Natural killer cell (primary cell): ENCODE measurements at regions not wholly inside any gene's neighbourhood (a gene's known extent, or its start where the extent isn't known, plus 50 kb on each side); places are given as distances from the start of the nearest gene placed in this dataset.
A peak's percentile ranks its signal among the peaks of the same experiment; 100 is the strongest.
"Not testable (repeated sequence)": the region's sequence is repeated elsewhere in the genome, so short reads cannot be mapped to it uniquely, and the experiment has no call there.

Experiments
- ATAC-seq, 3 donors: fragments of 150-1000 bp in 2 of 3; fragments of 200-7000 bp in 1 of 3; cut with Tn5 transposase; 1 replicate in 1 of 3; 2 replicates in 2 of 3; pipeline ENCODE4 v1.10.0; 2021; ENCODE audit warnings: mild to moderate bottlenecking in 2 of 3, moderate library complexity in 2 of 3
- DNase-seq, 2 donors: peaks; one replicate each; pipeline versions ENCODE4 v3.0.0 to v3.0.0-alpha.2; 2013 to 2021; ENCODE audit warnings: mixed read lengths in 1 of 2
- H3K27ac ChIP-seq: one replicate; pipeline ENCODE4 v1.5.1; 2013; ENCODE audit warnings: mild to moderate bottlenecking, low read length
- H3K27me3 ChIP-seq: one replicate; pipeline ENCODE4 v1.6.1; 2013; ENCODE audit warnings: low read length; ENCODE audit not compliant: control insufficient read depth, insufficient read depth
- H3K36me3 ChIP-seq: one replicate; pipeline ENCODE4 v1.6.1; 2013; ENCODE audit warnings: low read length; ENCODE audit not compliant: control insufficient read depth, insufficient read depth
- H3K4me1 ChIP-seq: one replicate; pipeline ENCODE4 v1.6.1; 2013; ENCODE audit warnings: low read length; ENCODE audit not compliant: control insufficient read depth, insufficient read depth
- H3K4me3 ChIP-seq: one replicate; pipeline ENCODE4 v1.5.1; 2013; ENCODE audit warnings: low read length
- H3K9me3 ChIP-seq: one replicate; pipeline ENCODE4 v1.6.1; 2013; ENCODE audit warnings: low read length; ENCODE audit not compliant: control insufficient read depth, insufficient read depth
- H3K27ac Mint-ChIP-seq, 2 donors: one replicate each; pipeline ENCODE4 v1.8.0; 2022; ENCODE audit warnings: mild to moderate bottlenecking in 2 of 2, mixed read lengths in 2 of 2, moderate library complexity in 1 of 2
- H3K27me3 Mint-ChIP-seq, 2 donors: one replicate each; pipeline ENCODE4 v1.8.0; 2022; ENCODE audit warnings: low read depth in 2 of 2, mixed read lengths in 2 of 2
- H3K36me3 Mint-ChIP-seq: one replicate; pipeline ENCODE4 v1.8.0; 2022; ENCODE audit warnings: mixed read lengths
- H3K4me1 Mint-ChIP-seq, 2 donors: one replicate each; pipeline ENCODE4 v1.8.0; 2022; ENCODE audit warnings: mixed read lengths in 2 of 2
- H3K4me3 Mint-ChIP-seq: one replicate; pipeline ENCODE4 v1.8.0; 2022; ENCODE audit warnings: mild to moderate bottlenecking, moderate library complexity, mixed read lengths
- H3K9me3 Mint-ChIP-seq, 2 donors: one replicate each; pipeline ENCODE4 v1.8.0; 2022; ENCODE audit warnings: mixed read lengths in 2 of 2
- WGBS: methylation state at CpG from one replicate; pipeline ENCODE4 v1.1.7; 2013; ENCODE audit warnings: missing lambda C conversion rate; ENCODE audit not compliant: insufficient coverage; 5-methylcytosine and 5-hydroxymethylcytosine counted together
- intact Hi-C: fragments of 100-400 bp; cut with micrococcal nuclease; formaldehyde crosslinking; loops from one replicate; pipeline ENCODE4 v1.14.2; 2022
- TF ChIP-seq, protein P1 (sequence below): fragments of 200-600 bp; IDR thresholded peaks from one replicate; pipeline ENCODE4 v1.8.0; 2022; ENCODE audit warnings: antibody characterized with exemption

DNA sequence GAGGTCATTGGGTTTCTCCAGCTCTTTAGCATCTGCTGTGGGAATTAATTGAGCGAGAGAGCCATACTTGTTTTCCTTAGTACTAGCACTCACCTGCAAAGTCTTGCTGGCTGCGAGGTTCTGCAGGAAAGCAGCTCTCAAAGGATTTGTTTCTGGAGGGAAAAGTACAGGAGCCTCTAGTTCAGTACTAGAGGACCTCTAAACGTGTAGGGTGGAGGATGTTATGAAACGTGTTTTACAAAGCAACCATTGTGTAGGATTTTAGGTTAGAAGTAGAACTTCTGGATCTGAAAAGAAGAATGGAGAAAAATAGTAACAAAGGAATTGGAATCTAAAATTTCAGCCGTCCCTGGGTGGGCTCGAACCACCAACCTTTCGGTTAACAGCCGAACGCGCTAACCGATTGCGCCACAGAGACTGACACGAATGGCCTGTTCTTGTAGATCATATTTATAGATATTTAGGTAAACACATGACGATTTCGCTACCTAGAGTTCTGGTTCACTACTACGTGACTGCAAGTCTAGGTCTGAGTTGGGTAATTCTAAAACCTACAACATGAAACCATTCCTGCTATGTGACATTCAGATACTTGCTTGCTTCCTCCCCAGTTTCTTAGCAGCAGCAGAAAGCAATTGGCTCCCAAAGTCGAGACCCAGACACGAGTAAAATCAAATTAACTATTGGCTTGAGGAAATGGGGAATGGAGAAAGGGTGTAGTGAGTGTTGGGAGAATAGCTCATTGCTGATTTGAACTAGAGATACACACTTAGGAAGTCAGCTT lies 60.2 kb upstream of the CFAP126 start:
- DNase-seq (peak in 1 of 2 donors; percentile 52), ATAC-seq (peak in 2 of 3 donors; percentile 49 to 77)
- peaks cover 12 to 25% of the 10 kb centered on the region in 2 donors for H3K27me3 Mint-ChIP-seq
- H3K9me3 ChIP-seq: no peaks in the 10 kb centered on the region
- intact Hi-C loops: no loop called here
- WGBS: 44% methylated on average over 18 of the region's 18 CpGs
- peak overlapping the region; percentile 47 for H3K4me3 Mint-ChIP-seq
- no peaks in the 10 kb centered on the region for H3K36me3 ChIP-seq
- peaks cover 17 to 24% of the 10 kb centered on the region in 2 donors for H3K4me1 Mint-ChIP-seq
- H3K9me3 Mint-ChIP-seq: no peaks in the 10 kb centered on the region
- no peak overlapping the region for H3K27ac ChIP-seq
- TF ChIP-seq, protein P1, sequence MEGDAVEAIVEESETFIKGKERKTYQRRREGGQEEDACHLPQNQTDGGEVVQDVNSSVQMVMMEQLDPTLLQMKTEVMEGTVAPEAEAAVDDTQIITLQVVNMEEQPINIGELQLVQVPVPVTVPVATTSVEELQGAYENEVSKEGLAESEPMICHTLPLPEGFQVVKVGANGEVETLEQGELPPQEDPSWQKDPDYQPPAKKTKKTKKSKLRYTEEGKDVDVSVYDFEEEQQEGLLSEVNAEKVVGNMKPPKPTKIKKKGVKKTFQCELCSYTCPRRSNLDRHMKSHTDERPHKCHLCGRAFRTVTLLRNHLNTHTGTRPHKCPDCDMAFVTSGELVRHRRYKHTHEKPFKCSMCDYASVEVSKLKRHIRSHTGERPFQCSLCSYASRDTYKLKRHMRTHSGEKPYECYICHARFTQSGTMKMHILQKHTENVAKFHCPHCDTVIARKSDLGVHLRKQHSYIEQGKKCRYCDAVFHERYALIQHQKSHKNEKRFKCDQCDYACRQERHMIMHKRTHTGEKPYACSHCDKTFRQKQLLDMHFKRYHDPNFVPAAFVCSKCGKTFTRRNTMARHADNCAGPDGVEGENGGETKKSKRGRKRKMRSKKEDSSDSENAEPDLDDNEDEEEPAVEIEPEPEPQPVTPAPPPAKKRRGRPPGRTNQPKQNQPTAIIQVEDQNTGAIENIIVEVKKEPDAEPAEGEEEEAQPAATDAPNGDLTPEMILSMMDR: no peak
- H3K4me3 ChIP-seq: no peak overlapping the region
- peak overlapping the region; percentile 77 to 78 for H3K27ac Mint-ChIP-seq
- no peaks in the 10 kb centered on the region for H3K36me3 Mint-ChIP-seq
- no peaks in the 10 kb centered on the region for H3K4me1 ChIP-seq
- peaks cover 13% of the 10 kb centered on the region for H3K27me3 ChIP-seq

DNA sequence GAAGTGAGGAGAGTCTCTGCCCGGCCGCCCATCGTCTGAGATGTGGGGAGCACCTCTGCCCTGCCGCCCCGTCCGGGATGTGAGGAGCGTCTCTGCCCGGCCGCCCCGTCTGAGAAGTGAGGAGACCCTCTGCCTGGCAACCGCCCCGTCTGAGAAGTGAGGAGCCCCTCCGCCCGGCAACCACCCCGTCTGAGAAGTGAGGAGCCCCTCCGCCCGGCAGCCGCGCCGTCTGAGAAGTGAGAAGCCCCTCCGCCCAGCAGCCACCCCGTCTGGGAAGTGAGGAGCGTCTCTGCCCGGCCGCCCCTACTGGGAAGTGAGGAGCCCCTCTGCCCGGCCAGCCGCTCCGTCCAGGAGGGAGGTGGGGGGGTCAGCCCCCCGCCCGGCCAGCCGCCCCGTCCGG lies 55.2 kb upstream of the CFAP126 start:
- H3K4me1 Mint-ChIP-seq: peaks cover 12 to 19% of the 10 kb centered on the region in 2 donors

DNA sequence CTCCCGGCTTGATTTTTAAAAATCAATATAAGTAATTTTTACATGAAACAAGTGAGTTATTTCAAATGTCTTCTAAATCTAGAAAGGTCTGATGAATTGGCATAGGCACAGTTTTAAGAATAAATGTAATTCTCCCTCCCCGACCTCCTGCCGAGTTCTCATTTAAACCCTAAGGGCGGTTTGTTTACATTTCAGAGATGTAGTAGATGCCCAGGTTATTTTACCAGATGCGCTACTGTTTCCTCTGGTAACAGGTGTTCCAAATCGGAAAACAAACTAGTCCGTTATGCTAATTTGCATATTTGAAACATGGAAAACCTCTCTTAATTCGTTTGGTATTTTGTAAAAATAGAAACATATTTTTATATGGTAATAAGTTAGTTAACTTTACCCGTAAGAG lies 53.8 kb upstream of the CFAP126 start:
- Histone ChIP-seq H3K4me3 (no peak overlapping the region), H3K36me3 (no peaks in the 10 kb centered on the region), H3K27ac (no peak overlapping the region), H3K27me3 (no peaks in the 10 kb centered on the region), H3K4me1 (peaks cover 2% of the 10 kb centered on the region), H3K9me3 (no peaks in the 10 kb centered on the region)
- 88% methylated on average over 7 of the region's 9 CpGs for WGBS
- no peak overlapping the region for H3K4me3 Mint-ChIP-seq
- TF ChIP-seq, protein P1: no peak
- DNase-seq: no peak
- H3K36me3 Mint-ChIP-seq: no peaks in the 10 kb centered on the region
- intact Hi-C loops: no loop called here
- no peaks in the 10 kb centered on the region for H3K9me3 Mint-ChIP-seq
- no peak for ATAC-seq
- peak overlapping the region; percentile 73 to 75 for H3K27ac Mint-ChIP-seq
- peaks cover 5 to 7% of the 10 kb centered on the region in 2 donors for H3K4me1 Mint-ChIP-seq
- H3K27me3 Mint-ChIP-seq: no peaks in the 10 kb centered on the region

More for the DNA sequence above, 55.2 kb upstream of the CFAP126 start:
- H3K27me3 Mint-ChIP-seq, H3K9me3 Mint-ChIP-seq, H3K36me3 Mint-ChIP-seq, ATAC-seq, intact Hi-C loops, H3K36me3 ChIP-seq, H3K4me1 ChIP-seq, H3K4me3 ChIP-seq, H3K27ac ChIP-seq, DNase-seq, H3K27me3 ChIP-seq, H3K9me3 ChIP-seq, H3K4me3 Mint-ChIP-seq, H3K27ac Mint-ChIP-seq: not testable (repeated sequence)
- WGBS: 94% methylated on average over 12 of the region's 33 CpGs

DNA sequence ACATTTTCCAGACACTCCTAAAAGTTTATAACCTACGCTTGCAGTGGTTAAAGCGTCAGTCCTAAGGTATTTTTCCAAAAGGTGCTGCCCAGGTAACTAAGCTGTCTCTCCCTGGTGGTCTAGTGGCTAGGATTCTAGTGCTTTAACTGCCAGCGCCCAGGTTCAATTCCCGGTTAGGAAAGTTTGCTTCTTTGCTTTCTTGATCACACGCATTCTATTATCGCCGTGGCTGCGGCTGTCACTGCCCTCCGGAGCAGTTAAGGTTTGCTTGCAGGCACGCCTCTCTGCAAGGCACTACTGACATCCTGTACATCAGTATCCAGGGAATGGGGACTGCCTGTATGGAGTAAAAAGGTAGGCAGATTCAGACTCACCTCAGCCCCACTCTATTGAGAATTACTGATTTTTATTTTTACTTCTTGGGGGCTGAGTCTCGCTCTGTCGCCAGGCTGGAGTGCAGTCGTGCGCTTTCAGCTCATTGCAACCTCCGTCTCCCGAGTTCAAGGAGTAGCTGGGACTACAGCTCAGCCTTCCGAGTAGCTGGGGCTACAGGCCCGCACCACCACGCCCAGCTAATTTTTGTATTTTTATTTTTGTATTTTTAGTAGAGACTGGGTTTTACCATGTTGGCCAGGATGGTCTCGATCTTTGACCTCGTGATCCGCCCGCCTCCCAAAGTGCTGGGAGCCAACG lies 53.2 kb upstream of the CFAP126 start:
- no peaks in the 10 kb centered on the region for H3K36me3 Mint-ChIP-seq
- no peak overlapping the region for H3K4me3 Mint-ChIP-seq
- Histone ChIP-seq H3K4me1 (peaks cover 2% of the 10 kb centered on the region), H3K36me3 (no peaks in the 10 kb centered on the region), H3K27ac (no peak overlapping the region), H3K27me3 (no peaks in the 10 kb centered on the region), H3K9me3 (no peaks in the 10 kb centered on the region), H3K4me3 (no peak overlapping the region)
- TF ChIP-seq, protein P1: no peak
- intact Hi-C loops: no loop called here
- no peaks in the 10 kb centered on the region for H3K27me3 Mint-ChIP-seq
- DNase-seq (no peak), ATAC-seq (no peak)
- no peak overlapping the region for H3K27ac Mint-ChIP-seq
- 86% methylated on average over 20 of the region's 24 CpGs for WGBS
- H3K4me1 Mint-ChIP-seq: peaks cover 5 to 6% of the 10 kb centered on the region in 2 donors
- no peaks in the 10 kb centered on the region for H3K9me3 Mint-ChIP-seq

DNA sequence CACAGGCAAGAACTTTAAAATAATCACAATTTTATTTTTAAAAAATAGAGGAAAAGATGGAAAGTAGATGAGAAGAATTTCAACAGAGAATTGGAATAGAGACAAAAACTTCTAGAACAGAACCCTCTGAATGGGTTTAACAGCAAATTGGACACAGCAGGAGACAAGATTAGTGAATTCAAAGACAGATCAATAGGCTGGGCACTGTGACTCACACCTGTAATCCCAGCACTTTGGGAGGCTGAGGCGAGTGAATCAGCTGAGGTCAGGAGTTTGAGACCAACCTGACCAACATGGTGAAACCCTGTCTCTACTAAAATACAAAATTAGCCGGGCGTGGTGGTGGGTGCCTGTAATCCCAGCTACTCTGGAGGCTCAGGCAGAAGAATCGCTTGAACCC lies 49.9 kb upstream of the CFAP126 start:
- H3K27ac ChIP-seq, H3K4me1 ChIP-seq, H3K36me3 ChIP-seq, DNase-seq, H3K4me1 Mint-ChIP-seq, H3K9me3 ChIP-seq, H3K27ac Mint-ChIP-seq, intact Hi-C loops, H3K9me3 Mint-ChIP-seq, ATAC-seq, H3K27me3 Mint-ChIP-seq, H3K4me3 ChIP-seq, H3K4me3 Mint-ChIP-seq, H3K27me3 ChIP-seq, H3K36me3 Mint-ChIP-seq: not testable (repeated sequence)
- WGBS: 93% methylated on average over 4 of the region's 4 CpGs
